ENCODE measurements at regions not wholly inside any gene's neighbourhood (a gene's known extent, or its start where the extent isn't known, plus 50 kb on each side); places are given as distances from the start of the nearest gene placed in this dataset.

GRCh38 chr22:48687606-48688005 is 1140.1 kb downstream of the BRD1 start:
- ChIA-PET POLR2A (interaction anchor here (1.2 to 1.8 kb wide), 2 partner anchors 13 to 15 kb away, joined by 4 read pairs; no protein-coding TSS in a partner anchor), CTCF (ENCODE audit: low intra/inter-chr PET ratio, low total read pairs) (no interaction called here)
- Histone ChIP-seq H3K4me1 (ENCODE audit: insufficient read depth, low read length) (peaks cover 44% of the 10 kb centered on the region), H2AFZ (ENCODE audit: low read length) (no peak overlapping the region), H3K4me2 (ENCODE audit: low read depth, low read length) (no peak overlapping the region), H4K20me1 (ENCODE audit: insufficient read depth, low read length) (no peaks in the 10 kb centered on the region), H3K27ac (ENCODE audit: extremely low read length, insufficient read depth, low read length) (no peak overlapping the region), H3K36me3 (replicated peaks in 1 of 2; ENCODE audit: control insufficient read depth in 1 of 2, insufficient read depth in 2 of 2, low read length in 2 of 2) (no peaks in the 10 kb centered on the region), H3K4me3 (replicated peaks in 1 of 3; ENCODE audit: insufficient read depth in 1 of 3, low read depth in 2 of 3, low read length in 3 of 3) (no peak overlapping the region), H3K79me2 (ENCODE audit: insufficient read depth, low read length) (peaks cover 12% of the 10 kb centered on the region), H3K9ac (ENCODE audit: insufficient read depth, low read depth, low read length) (no peak overlapping the region), H3K9me3 (ENCODE audit: low read length) (no peaks in the 10 kb centered on the region), H3K27me3 (ENCODE audit: control insufficient read depth in 1 of 2, insufficient read depth in 2 of 2, low read length in 2 of 2) (peaks cover 0 to 7% of the 10 kb centered on the region in 2 experiments; a peak in 1 of 5 replicates)
- TF ChIP-seq NKX3-1 (CRISPR knock-in tag; IDR thresholded peaks at IDR 0.05) (no peak), NR3C1 (CRISPR knock-in tag; IDR thresholded peaks at IDR 0.05) (no peak), THAP7 (CRISPR knock-in tag; IDR thresholded peaks at IDR 0.05) (no peak), MZF1 (CRISPR knock-in tag; IDR thresholded peaks at IDR 0.05; ENCODE audit: borderline replicate concordance) (no peak)
- ATAC-seq = no peak
- WGBS (ENCODE audit: low lambda C conversion rate) = 43% methylated on average over 6 of the region's 6 CpGs
- intact Hi-C loops (cut with micrococcal nuclease; ENCODE audit: unreplicated experiment) (no loop called here), in situ Hi-C loops (cut with HindIII; ENCODE audit: extremely low pct_ligation_motif_present, low pct_unique_long_range_greater_than_20kb) (no loop called here)
- FAIRE-seq = no peak
- no TSS peak for BruUV-seq (replicated peaks)
- DNase-seq (ENCODE audit: low spot score) = no peak

DNA sequence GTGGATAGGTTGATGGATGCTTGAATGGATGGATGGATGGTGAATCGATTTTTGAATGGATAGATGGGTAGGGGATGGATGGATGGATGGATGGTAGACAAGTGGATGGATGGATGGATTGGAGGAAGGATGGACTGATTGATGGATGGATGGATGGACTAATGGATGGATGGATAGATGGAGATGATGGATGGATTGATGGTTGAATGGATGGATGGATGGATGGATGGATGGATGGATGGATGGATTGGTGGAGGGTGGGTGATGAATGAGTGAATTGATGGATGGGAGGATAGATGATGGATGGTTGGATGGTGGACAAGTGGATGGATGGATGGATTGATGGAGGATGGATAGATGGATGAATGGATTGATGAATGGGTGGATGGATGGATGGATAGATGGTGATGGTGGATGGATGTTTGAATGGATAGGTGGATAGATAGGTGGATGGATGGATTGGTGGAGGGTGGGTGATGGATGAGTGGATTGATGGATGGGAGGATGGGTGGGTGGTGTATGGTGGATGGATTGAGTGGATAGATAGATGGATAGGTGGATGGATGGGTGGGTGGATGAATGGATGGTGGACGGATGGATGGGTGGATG is 1140.9 kb downstream of the BRD1 start:
- H3K4me2 ChIP-seq (ENCODE audit: low read depth, low read length) = no peak overlapping the region
- H4K20me1 ChIP-seq (ENCODE audit: insufficient read depth, low read length) = no peaks in the 10 kb centered on the region
- in situ Hi-C loops (cut with HindIII; ENCODE audit: extremely low pct_ligation_motif_present, low pct_unique_long_range_greater_than_20kb) = no loop called here
- no peak for DNase-seq (ENCODE audit: low spot score)
- peaks cover 4% of the 10 kb centered on the region for H3K79me2 ChIP-seq (ENCODE audit: insufficient read depth, low read length)
- ATAC-seq = no peak
- CTCF ChIA-PET (ENCODE audit: low intra/inter-chr PET ratio, low total read pairs) = no interaction called here
- POLR2A ChIA-PET = interaction anchor here (1.8 kb wide), 1 partner anchor 16 kb away, joined by 4 read pairs; no protein-coding TSS in a partner anchor
- H3K9ac ChIP-seq (ENCODE audit: insufficient read depth, low read depth, low read length) = no peak overlapping the region
- peaks cover 36% of the 10 kb centered on the region for H3K4me1 ChIP-seq (ENCODE audit: insufficient read depth, low read length)
- BruUV-seq (replicated peaks) = no TSS peak
- WGBS (ENCODE audit: low lambda C conversion rate) = 41% methylated on average over 2 of the region's 2 CpGs
- no peak overlapping the region for H3K4me3 ChIP-seq (replicated peaks in 1 of 3; ENCODE audit: insufficient read depth in 1 of 3, low read depth in 2 of 3, low read length in 3 of 3)
- no peak overlapping the region for H3K27ac ChIP-seq (ENCODE audit: extremely low read length, insufficient read depth, low read length)
- H3K27me3 ChIP-seq (ENCODE audit: control insufficient read depth in 1 of 2, insufficient read depth in 2 of 2, low read length in 2 of 2) = peaks cover 0 to 7% of the 10 kb centered on the region in 2 experiments; a peak in 2 of 5 replicates
- no peaks in the 10 kb centered on the region for H3K9me3 ChIP-seq (ENCODE audit: low read length)
- no peak for FAIRE-seq
- TF ChIP-seq SOX6 (IDR thresholded peaks at IDR 0.05) (0 out of 2 replicates have a peak, but pooled peaks have one; percentile 79), SOX6 (CRISPR knock-in tag; IDR thresholded peaks at IDR 0.05) (no peak), GLI4 (CRISPR knock-in tag; IDR thresholded peaks at IDR 0.05; ENCODE audit: borderline replicate concordance) (no peak), FOXA1 (IDR thresholded peaks at IDR 0.05) (peak; percentile 28; the same call in 1 of the 2 replicates), FOXA1 (CRISPR knock-in tag; IDR thresholded peaks at IDR 0.05) (no peak)
- no peak overlapping the region for H2AFZ ChIP-seq (ENCODE audit: low read length)
- intact Hi-C loops (cut with micrococcal nuclease; ENCODE audit: unreplicated experiment) = no loop called here
- no peaks in the 10 kb centered on the region for H3K36me3 ChIP-seq (replicated peaks in 1 of 2; ENCODE audit: control insufficient read depth in 1 of 2, insufficient read depth in 2 of 2, low read length in 2 of 2)

Measured in HepG2 (cell line).